SK-N-SH (cell line): ENCODE measurements at regions not wholly inside any gene's neighbourhood (a gene's known extent, or its start where the extent isn't known, plus 50 kb on each side); places are given as distances from the start of the nearest gene placed in this dataset.
A peak's percentile ranks its signal among the peaks of the same experiment; 100 is the strongest.

ENCODE experiments used
- CTCF ChIA-PET: fragments of 300-600, 350-600 bp; formaldehyde crosslinking; extraction: SDS; loops from one replicate; lab custom pipeline; 2021; lab: Yijun Ruan, JAX
- POLR2A ChIA-PET: fragments of 350-600 bp; sonication (Branson Sonifier 250); formaldehyde crosslinking; extraction: SDS; loops from one replicate; lab custom pipeline; 2020; ENCODE audit warnings: antibody characterized with exemption, inconsistent platforms; lab: Yijun Ruan, JAX
- DNase-seq: peaks from one replicate; pipeline ENCODE4 v3.0.0; 2012
- H2AFZ ChIP-seq: fragments of 200-600 bp; sonication (generic); 2 replicates; pipeline ENCODE4 v1.8.1; 2016; ENCODE audit warnings: antibody characterized with exemption, mild to moderate bottlenecking, low read depth
- H3F3A ChIP-seq: fragments of 200-600 bp; sonication (generic); replicated peaks from 2 replicates; pipeline ENCODE3; 2016; ENCODE audit warnings: antibody characterized with exemption, mild to moderate bottlenecking; ENCODE audit not compliant: insufficient read depth
- H3K27ac ChIP-seq, 2 experiments: fragments of 200-500 bp in 1 of 2; fragments of 200-600 bp in 1 of 2; sonication (Bioruptor generic) in 1 of 2; sonication (generic), shearing (Covaris generic) in 1 of 2; 2 replicates each; pipeline versions ENCODE4 v1.5.1 to v1.6.1; 2014 to 2016; ENCODE audit warnings: low read depth in 2 of 2, inconsistent platforms in 1 of 2, low read length in 1 of 2, mild to moderate bottlenecking in 1 of 2, mixed read lengths in 1 of 2
- H3K27me3 ChIP-seq: fragments of 200-600 bp; sonication (generic), shearing (Covaris generic); 2 replicates; pipeline ENCODE4 v1.6.1; 2016; ENCODE audit warnings: mixed run types; ENCODE audit not compliant: insufficient read depth
- H3K36me3 ChIP-seq, 2 experiments: fragments of 200-500 bp in 1 of 2; fragments of 200-600 bp in 1 of 2; sonication (Bioruptor generic) in 1 of 2; sonication (generic) in 1 of 2; replicated peaks in 1 of 2; 2 replicates each; pipeline versions ENCODE3 to v1.5.1; 2014 to 2016; ENCODE audit warnings: low read length in 1 of 2, mild to moderate bottlenecking in 1 of 2; ENCODE audit not compliant: insufficient read depth in 2 of 2, control insufficient read depth in 1 of 2
- H3K4me1 ChIP-seq, 2 experiments: fragments of 200-500 bp in 1 of 2; fragments of 200-600 bp in 1 of 2; sonication (Bioruptor generic) in 1 of 2; sonication (generic), shearing (Covaris generic) in 1 of 2; 2 replicates each; pipeline versions ENCODE4 v1.5.1 to v1.6.1; 2014 to 2016; ENCODE audit warnings: low read depth in 1 of 2, low read length in 1 of 2, mixed run types in 1 of 2; ENCODE audit not compliant: insufficient read depth in 2 of 2, control insufficient read depth in 1 of 2
- H3K4me2 ChIP-seq: fragments of 200-600 bp; sonication (generic), shearing (Covaris generic); 2 replicates; pipeline ENCODE4 v1.6.1; 2017; ENCODE audit warnings: mixed run types
- H3K4me3 ChIP-seq, 2 experiments: fragments of 200-500 bp in 1 of 2; fragments of 200-600 bp in 1 of 2; sonication (Bioruptor generic) in 1 of 2; sonication (generic), shearing (Covaris generic) in 1 of 2; 2 replicates each; pipeline versions ENCODE4 v1.5.1 to v1.8.1; 2014 to 2016; ENCODE audit warnings: low read depth in 2 of 2, inconsistent platforms in 1 of 2, low read length in 1 of 2, mild to moderate bottlenecking in 1 of 2, mixed read lengths in 1 of 2, moderate library complexity in 1 of 2
- H3K79me2 ChIP-seq: fragments of 200-600 bp; sonication (generic); 2 replicates; pipeline ENCODE4 v1.8.1; 2017; ENCODE audit warnings: mild to moderate bottlenecking; ENCODE audit not compliant: insufficient read depth
- H3K9ac ChIP-seq: fragments of 200-600 bp; sonication (generic); 2 replicates; pipeline ENCODE4 v1.6.1; 2017; ENCODE audit warnings: mixed run types
- H3K9me2 ChIP-seq: fragments of 200-600 bp; sonication (generic); 2 replicates; pipeline ENCODE4 v1.6.1; 2017; ENCODE audit warnings: mixed run types
- H3K9me3 ChIP-seq: fragments of 200-600 bp; sonication (generic); 2 replicates; pipeline ENCODE4 v1.6.1; 2017; ENCODE audit warnings: mixed run types, mild to moderate bottlenecking, moderate library complexity
- H4K20me1 ChIP-seq: fragments of 200-600 bp; sonication (generic); 2 replicates; pipeline ENCODE4 v1.6.1; 2017; ENCODE audit warnings: mild to moderate bottlenecking, mixed run types; ENCODE audit not compliant: insufficient read depth
- CTCF ChIP-seq: fragments of 200-600 bp; sonication (generic); IDR thresholded peaks from 2 replicates; pipeline ENCODE4 v1.6.1; 2017; ENCODE audit warnings: antibody characterized with exemption, mild to moderate bottlenecking, moderate library complexity
- EZH2phosphoT487 ChIP-seq: fragments of 200-600 bp; sonication (generic); IDR thresholded peaks from 2 replicates; pipeline ENCODE4 v1.6.1; 2017; ENCODE audit warnings: low read depth, mixed run types, mild to moderate bottlenecking, antibody characterized with exemption, moderate library complexity, borderline replicate concordance
- FOXM1 ChIP-seq: IDR thresholded peaks from 2 replicates; pipeline ENCODE4 v1.4.0; 2012; ENCODE audit warnings: low read depth, mild to moderate bottlenecking
- IRF3 ChIP-seq: fragments of 150-350 bp; IDR thresholded peaks from 2 replicates; pipeline ENCODE4 v1.6.1; 2016; ENCODE audit warnings: mild to moderate bottlenecking, low read depth, low read length
- MXI1 ChIP-seq: IDR thresholded peaks from 2 replicates; pipeline ENCODE4 v1.6.1; 2012; ENCODE audit warnings: mild to moderate bottlenecking, low read depth, low read length, improper control_type of control experiment
- RAD21 ChIP-seq: IDR thresholded peaks from 2 replicates; pipeline ENCODE4 v1.6.1; 2012; ENCODE audit warnings: mild to moderate bottlenecking, low read length
- SMC3 ChIP-seq: IDR thresholded peaks from 2 replicates; pipeline ENCODE4 v1.6.1; 2012; ENCODE audit warnings: low read depth, low read length, improper control_type of control experiment
- TCF12 ChIP-seq: IDR thresholded peaks from 2 replicates; pipeline ENCODE4 v1.4.0; 2012
- USF1 ChIP-seq: IDR thresholded peaks from 2 replicates; pipeline ENCODE4 v1.4.0; 2012; ENCODE audit warnings: low read depth, borderline replicate concordance
- USF2 ChIP-seq: fragments of 150-350 bp; IDR thresholded peaks from 2 replicates; pipeline ENCODE4 v1.6.1; 2017; ENCODE audit warnings: antibody characterized with exemption, low read length, low read depth, borderline replicate concordance
- ZBTB33 ChIP-seq: IDR thresholded peaks from 2 replicates; pipeline ENCODE4 v1.4.0; 2012; ENCODE audit warnings: low read depth, borderline replicate concordance
- WGBS: methylation state at CpG from one replicate; pipeline ENCODE4 v1.1.6; 2017; ENCODE audit warnings: low lambda C conversion rate; 5-methylcytosine and 5-hydroxymethylcytosine counted together

- H3K4me2 ChIP-seq, result no peak overlapping the region
- TF ChIP-seq CTCF, result no peak
- no peak for TF ChIP-seq ZBTB33
- no peak for TF ChIP-seq FOXM1
- TF ChIP-seq TCF12, result no peak
- no peak for TF ChIP-seq USF2
- TF ChIP-seq MXI1, result no peak
- no peak for TF ChIP-seq EZH2phosphoT487
- no peak for TF ChIP-seq SMC3
- TF ChIP-seq IRF3, result no peak
- no peak overlapping the region for H3K27ac ChIP-seq
- no peaks in the 10 kb centered on the region for H3K79me2 ChIP-seq
- ChIA-PET CTCF (interaction anchor here (0.5 to 1.1 kb wide), 3 partner anchors 9 to 689 kb away, joined by 3 read pairs; no protein-coding TSS in a partner anchor), POLR2A (no interaction called here)
- H3K9me2 ChIP-seq, result no peaks in the 10 kb centered on the region; the same call in 1 of the 2 replicates
- H3K4me1 ChIP-seq, result no peaks in the 10 kb centered on the region
- peaks cover 5% of the 10 kb centered on the region; the same call in 1 of the 2 replicates for H3K27me3 ChIP-seq
- no peak for DNase-seq
- no peaks in the 10 kb centered on the region for H3K9me3 ChIP-seq
- H3F3A ChIP-seq, result no peaks in the 10 kb centered on the region
- no peak overlapping the region for H3K9ac ChIP-seq
- H3K36me3 ChIP-seq, result no peaks in the 10 kb centered on the region
- H4K20me1 ChIP-seq, result no peaks in the 10 kb centered on the region
- no peak overlapping the region for H2AFZ ChIP-seq
- WGBS, result 57% methylated on average over 4 of the region's 4 CpGs
- no peak overlapping the region for H3K4me3 ChIP-seq
Measured at GRCh38 chr18:60676815-60677214, 304.2 kb upstream of the MC4R start.

- WGBS, result 43% methylated on average over 5 of the region's 6 CpGs
Measured at GRCh38 chr18:60684843-60685513, 312.4 kb upstream of the MC4R start.

More at GRCh38 chr18:60684843-60685513, 312.4 kb upstream of the MC4R start:
- Histone ChIP-seq H3F3A (no peaks in the 10 kb centered on the region), H3K9ac (no peak overlapping the region), H3K4me1 (peaks cover 0 to 3% of the 10 kb centered on the region in 2 experiments; a peak in 1 of 4 replicates), H3K9me3 (no peaks in the 10 kb centered on the region), H3K79me2 (no peaks in the 10 kb centered on the region), H3K27me3 (no peaks in the 10 kb centered on the region), H4K20me1 (no peaks in the 10 kb centered on the region), H3K9me2 (no peaks in the 10 kb centered on the region), H3K36me3 (no peaks in the 10 kb centered on the region), H3K27ac (no peak overlapping the region), H3K4me3 (no peak overlapping the region), H3K4me2 (no peak overlapping the region), H2AFZ (no peak overlapping the region)
- CTCF ChIA-PET, result interaction anchor here (0.6 to 3.9 kb wide), 34 partner anchors 9 to 1446 kb away, joined by 3 to 41 read pairs (median 4); no protein-coding TSS in a partner anchor
- TF ChIP-seq SMC3 (peak; percentile 55), RAD21 (peak; percentile 86), CTCF (peak; percentile 76), USF1 (no peak)
- peak; percentile 34 for DNase-seq
- POLR2A ChIA-PET, result no interaction called here
